Stimulated activated CD8-positive, alpha-beta memory T cell treated with anti-CD3 and anti-CD28 coated beads, Interleukin-12 subunit alpha, Interleukin-12 subunit beta, amount 100 ng/mL, for 4 hours (primary cell): ENCODE measurements at regions not wholly inside any gene's neighbourhood (a gene's known extent, or its start where the extent isn't known, plus 50 kb on each side); places are given as distances from the start of the nearest gene placed in this dataset.
A peak's percentile ranks its signal among the peaks of the same experiment; 100 is the strongest.
"Not testable (repeated sequence)": the region's sequence is repeated elsewhere in the genome, so short reads cannot be mapped to it uniquely, and the experiment has no call there.

Experiments
- DNase-seq: peaks from one replicate; pipeline ENCODE4 v3.0.0-alpha.2; 2020; ENCODE audit warnings: low read depth

DNA sequence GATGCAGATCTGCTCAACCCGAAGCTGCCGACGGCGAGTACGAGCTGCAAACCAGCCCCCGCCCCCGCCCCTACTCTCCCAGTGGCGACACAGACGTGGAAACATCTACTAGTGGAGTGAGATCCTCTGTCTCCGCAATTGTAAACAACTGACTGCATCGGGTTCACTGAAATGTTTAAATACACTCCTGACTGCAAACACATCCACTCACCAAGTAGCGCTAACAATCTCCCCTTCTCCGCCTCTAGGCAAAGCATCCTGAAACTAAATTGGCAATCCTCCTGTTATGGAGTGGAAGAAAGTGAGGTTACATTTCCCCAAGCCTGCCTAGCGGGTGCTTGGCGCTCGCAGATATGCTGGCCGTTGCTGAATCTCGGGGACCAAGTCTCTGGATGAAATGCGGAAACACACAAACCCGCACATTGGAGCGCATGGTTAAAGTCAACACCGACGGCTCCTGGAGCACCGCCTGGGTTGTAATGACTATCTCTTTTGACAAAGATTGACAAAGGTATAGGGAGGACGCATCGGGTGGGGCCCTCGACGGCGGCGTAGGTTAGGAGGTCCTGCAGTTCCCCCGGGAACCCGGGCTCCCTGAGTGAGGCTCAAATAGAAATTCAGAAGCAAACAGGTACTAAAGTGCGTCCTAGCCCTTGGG is 117.0 kb upstream of the TEX13C start:
- no peak for DNase-seq

GRCh38 chrX:125203365-125203736 is 116.3 kb upstream of the TEX13C start:
- no peak for DNase-seq

DNA sequence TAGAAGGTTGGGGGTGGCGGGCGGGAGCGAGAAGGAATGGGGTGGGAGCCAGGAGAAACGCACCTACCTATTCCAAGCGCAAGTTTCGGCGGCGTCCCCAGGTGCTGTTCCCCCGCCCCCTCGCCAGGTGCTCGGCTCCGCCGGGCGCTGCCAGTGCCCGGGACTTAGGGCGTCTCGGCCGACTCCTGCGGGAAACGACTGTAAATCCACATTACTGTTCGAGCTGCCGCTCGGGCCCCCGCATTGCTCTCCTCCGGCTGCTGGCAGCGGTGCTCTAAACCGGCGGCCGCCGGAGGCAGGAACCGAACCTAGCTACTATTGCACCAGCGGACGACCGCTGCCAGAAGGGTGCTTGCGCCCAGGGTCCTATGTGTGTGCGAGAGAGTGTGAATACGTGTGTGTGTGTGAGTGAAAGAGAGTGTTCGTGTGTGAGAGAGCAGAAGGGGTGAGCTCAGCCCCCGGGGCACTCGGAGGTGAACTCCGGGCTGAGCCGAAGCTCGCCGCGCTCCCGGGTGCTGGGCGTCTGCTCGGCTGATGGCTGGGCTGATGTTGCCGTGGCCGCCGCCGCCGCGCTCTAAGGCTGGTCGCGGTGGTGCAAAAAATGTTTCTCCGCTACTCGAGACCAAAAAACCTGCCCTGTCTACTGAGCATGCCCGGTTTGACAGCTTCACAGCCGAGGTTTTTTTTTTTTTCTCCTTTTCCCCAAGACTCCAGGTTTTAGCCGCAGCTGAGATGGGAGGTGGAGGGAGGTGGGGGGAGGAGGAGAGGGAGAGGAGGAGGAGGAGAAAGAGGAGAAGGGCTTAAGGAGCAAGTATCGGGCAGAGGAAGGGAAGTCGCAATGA is 115.7 kb upstream of the TEX13C start:
- DNase-seq = no peak

DNA sequence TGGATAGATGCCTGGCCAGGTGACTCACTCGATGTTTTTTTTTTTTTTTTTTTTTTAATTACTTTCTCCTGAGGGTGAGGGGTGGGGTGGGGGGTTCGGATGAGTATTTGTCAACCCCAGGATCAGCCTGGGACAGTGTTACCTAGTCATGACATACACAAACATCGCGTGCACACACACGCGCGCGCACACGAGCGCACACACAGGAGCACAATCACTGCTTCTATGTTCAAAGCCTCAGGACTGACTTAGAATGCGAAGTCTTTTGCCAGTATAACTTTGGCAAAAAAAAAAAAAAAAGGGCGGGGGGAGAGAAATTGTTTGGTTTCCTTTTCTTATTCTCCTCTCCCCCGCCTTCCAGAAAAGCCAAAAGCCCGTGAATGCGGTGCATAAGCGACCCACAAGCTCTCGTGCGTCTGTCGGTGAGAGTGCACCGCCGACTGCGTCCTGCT is 115.0 kb upstream of the TEX13C start:
- DNase-seq = no peak

DNA sequence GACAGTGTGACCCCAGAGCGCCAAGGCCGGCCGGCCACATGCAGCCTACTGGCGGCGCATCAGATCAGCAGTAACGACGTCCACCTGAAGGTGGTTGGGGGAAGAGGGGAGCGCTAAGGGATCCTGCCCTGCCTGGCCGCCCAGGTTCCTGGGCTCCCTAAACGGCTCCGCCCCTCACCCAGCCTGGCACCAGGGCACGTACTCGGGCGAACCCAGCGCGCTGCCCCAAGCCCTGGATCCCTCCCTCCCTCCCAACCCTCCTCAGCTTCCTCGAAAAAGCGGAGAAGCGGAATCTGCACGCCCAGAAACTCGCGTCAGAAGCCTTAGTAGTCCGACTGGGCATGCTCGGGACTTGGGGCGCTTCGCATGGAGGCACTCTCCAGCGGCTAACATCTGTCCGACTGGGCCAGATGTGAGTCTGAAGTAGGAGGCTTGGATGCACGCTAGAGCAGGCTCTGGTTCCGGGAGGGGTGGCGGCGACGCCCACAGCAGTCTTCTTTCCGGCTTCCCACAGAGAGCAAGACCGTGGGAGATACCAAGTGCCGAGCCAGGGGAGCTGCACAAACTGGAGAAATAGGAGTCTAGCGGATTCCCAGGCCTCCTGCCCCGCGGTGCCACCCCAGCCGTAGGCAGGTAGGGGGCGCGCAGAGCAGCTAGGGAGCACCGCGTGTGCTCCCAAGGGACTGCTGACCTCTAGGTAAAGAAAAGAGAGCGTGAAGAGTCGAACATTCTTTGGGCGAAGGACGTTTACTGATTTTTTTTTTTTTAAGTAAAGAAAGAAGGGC is 114.3 kb upstream of the TEX13C start:
- DNase-seq = peak; percentile 1

DNA sequence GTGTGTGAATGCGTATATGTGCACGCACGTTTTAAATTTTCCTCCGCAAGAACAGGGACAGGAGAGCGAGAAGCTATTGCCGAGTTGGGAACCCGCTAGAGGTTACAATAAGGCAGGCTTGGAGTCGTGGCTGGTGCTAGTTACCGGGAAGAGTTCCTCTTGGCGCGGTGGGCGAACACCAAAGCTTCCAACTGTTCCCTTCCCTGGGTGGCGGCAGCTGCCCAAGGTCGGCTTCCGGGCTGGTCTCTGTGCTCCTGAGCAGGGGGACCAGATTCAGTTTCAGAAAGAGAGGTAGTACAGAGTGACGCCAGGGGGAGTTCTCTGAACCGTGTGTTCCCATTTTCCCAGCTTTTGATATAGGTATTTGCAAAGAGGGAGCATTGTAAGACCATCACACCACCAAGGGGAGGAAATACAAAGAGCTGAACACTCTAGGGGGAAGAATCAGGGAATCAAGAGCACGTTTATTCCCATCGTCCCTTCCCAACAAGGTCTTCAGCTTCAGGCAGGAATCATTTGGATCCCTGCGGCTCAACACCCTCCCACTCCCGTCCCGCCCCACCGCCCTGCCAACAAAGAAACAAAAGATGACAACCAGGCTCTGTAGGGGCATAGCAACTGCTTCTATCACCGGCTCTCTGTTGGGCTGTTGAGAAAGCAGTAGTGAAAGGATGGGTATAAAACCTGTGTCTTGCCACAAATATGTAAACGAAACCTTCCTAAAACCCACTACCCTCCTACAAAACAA is 113.6 kb upstream of the TEX13C start:
- no peak for DNase-seq

GRCh38 chrX:125210146-125210545 is 109.5 kb upstream of the TEX13C start:
- DNase-seq = no peak

DNA sequence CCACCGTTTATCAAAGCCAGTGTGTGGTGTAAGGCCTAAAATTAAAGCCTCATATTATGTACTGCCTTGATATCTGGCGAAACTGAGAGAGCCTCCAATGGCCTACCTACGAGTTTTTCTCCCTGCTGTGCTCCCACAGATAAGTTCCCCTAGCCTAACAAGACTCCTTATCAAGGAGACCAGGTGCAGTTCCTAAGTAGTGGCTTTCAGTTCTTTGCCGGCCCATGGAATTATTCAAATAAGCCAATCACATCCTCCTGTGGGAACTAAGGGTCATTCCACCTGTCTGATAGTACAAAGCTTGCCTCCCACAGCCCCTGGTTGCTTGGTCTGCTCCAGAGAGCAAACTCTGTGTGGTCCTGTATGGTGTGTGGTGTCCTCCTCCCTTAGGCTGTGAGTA is 99.8 kb upstream of the TEX13C start:
- DNase-seq = no peak

DNA sequence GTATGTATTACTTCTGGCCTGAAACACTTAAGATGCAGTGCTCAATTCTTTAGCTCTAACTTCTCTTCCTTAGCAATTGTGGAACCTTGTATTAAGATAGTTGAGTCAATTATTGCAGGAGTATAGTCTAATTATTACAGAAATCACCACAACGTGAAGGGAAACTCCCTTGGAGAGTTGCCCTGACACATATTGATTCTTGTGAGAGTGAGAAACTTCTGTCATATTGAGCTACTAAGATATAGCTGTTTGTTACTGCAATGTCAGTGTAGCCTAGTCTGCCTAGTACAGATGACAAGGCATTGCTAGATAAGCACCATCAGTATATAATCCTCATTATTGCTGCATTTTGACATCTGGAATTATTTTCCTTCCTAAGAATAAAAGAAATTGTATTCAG is 82.7 kb upstream of the TEX13C start:
- no peak for DNase-seq

DNA sequence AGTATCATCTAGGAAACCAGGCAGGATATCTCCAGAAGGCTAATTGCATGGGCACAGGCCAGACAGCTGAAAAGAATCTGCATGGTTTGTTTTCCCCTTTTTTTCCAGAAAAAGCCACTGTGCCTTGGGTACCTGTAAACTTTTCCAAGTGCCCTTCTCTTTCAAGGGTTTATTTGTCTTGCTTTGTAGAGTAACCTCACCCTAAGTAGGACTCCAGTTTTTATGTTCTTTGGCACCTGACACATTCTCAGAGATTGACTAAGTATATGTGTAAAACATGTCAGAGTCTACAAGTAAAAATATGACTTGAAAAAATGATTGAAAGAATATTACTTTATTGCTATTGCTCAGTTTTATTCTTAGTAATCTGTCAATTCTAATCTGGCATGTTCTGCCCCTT is 70.7 kb upstream of the TEX13C start:
- no peak for DNase-seq

DNA sequence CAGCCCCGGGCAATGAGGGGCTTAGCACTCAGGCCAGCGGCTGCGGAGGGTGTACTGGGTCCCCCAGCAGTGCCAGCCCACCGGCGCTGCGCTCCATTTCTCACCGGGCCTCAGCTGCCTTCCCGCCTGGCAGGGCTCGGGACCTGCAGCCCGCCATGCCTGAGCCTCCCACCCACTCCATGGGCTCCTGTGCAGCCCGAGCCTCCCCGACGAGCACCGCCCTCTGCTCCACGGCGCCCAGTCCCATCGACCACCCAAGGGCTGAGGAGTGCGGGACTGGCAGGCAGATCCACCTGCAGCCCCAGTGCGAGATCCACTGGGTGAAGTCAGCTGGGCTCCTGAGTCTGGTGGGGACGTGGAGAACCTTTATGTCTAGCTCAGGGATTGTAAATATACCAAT is 63.9 kb upstream of the TEX13C start:
- not testable (repeated sequence) for DNase-seq

- no peak for DNase-seq
Observed at GRCh38 chrX:125262836-125263235, 56.8 kb upstream of the TEX13C start.

DNA sequence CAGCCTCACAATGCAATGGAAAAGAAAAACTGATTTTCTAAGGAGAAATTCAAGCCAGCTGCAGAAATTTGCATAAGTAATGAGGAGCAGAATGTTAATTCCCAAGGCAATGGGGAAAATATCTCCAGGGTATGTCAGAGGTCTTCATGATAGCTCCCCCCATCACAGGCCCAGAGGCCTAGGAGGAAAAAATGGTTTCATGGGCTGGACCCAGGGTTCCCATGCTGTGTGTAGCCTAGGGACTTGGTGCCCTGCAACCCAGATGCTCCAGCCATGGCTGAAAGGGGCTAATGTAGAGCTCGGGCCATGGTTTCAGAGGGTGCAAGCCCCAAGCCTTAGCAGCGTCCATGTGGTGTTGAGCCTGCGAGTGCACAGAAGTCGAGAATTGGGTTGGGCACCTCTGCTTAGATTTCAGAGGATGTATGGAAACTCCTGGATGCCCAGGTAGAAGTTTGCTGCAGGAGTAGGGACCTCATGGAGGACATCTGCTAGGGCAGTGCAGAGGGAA is 53.5 kb upstream of the TEX13C start:
- DNase-seq = no peak
